Mesenchymal stem cell (in vitro differentiated cells and primary cell): ENCODE measurements at regions not wholly inside any gene's neighbourhood (a gene's known extent, or its start where the extent isn't known, plus 50 kb on each side); places are given as distances from the start of the nearest gene placed in this dataset.

Experiments used
- DNase-seq: peaks from one replicate; pipeline ENCODE4 v3.0.0-alpha.2; 2013
- H2AFZ ChIP-seq: one replicate; pipeline ENCODE4 v1.6.1; 2013; ENCODE audit warnings: low read depth, mild to moderate bottlenecking, control low read depth, inconsistent platforms, low read length, moderate library complexity
- H2AK5ac ChIP-seq: 2 replicates; pipeline ENCODE4 v1.6.1; 2013; ENCODE audit warnings: low read length, moderate library complexity, mild to moderate bottlenecking, inconsistent platforms; ENCODE audit not compliant: severe bottlenecking
- H2BK120ac ChIP-seq: one replicate; pipeline ENCODE4 v1.6.1; 2013; ENCODE audit warnings: low read depth, mild to moderate bottlenecking, inconsistent platforms, low read length, moderate library complexity
- H2BK12ac ChIP-seq, 2 experiments: one replicate each; pipeline ENCODE4 v1.6.1; 2013; ENCODE audit warnings: inconsistent platforms in 2 of 2, low read length in 2 of 2, mild to moderate bottlenecking in 2 of 2, moderate library complexity in 2 of 2, control low read depth in 1 of 2
- H2BK15ac ChIP-seq: one replicate; pipeline ENCODE4 v1.6.1; 2013; ENCODE audit warnings: mild to moderate bottlenecking, low read depth, inconsistent platforms; ENCODE audit not compliant: poor library complexity, severe bottlenecking
- H2BK5ac ChIP-seq: 2 replicates; pipeline ENCODE4 v1.6.1; 2013; ENCODE audit warnings: low read depth, mild to moderate bottlenecking, low read length, control low read depth, inconsistent platforms; ENCODE audit not compliant: poor library complexity, severe bottlenecking
- H3K14ac ChIP-seq, 2 experiments: one replicate each; pipeline ENCODE4 v1.6.1; 2013; ENCODE audit warnings: inconsistent platforms in 2 of 2, low read length in 2 of 2, control low read depth in 1 of 2, mild to moderate bottlenecking in 1 of 2, moderate library complexity in 1 of 2
- H3K18ac ChIP-seq, 2 experiments: one replicate each; pipeline ENCODE4 v1.6.1; 2013; ENCODE audit warnings: inconsistent platforms in 2 of 2, low read length in 2 of 2, control low read depth in 1 of 2, low read depth in 1 of 2, mild to moderate bottlenecking in 1 of 2
- H3K23ac ChIP-seq, 2 experiments: one replicate each; pipeline ENCODE4 v1.6.1; 2013; ENCODE audit warnings: inconsistent platforms in 2 of 2, low read length in 2 of 2, mild to moderate bottlenecking in 2 of 2, moderate library complexity in 2 of 2, control low read depth in 1 of 2
- H3K27ac ChIP-seq: 2 replicates; pipeline ENCODE4 v1.5.1; 2013; ENCODE audit warnings: mild to moderate bottlenecking, moderate library complexity, low read length, control low read depth, inconsistent platforms; ENCODE audit not compliant: poor library complexity, severe bottlenecking
- H3K27me3 ChIP-seq, 2 experiments: 2 replicates each; pipeline versions ENCODE4 v1.6.1 to v1.7.0; 2013; ENCODE audit warnings: low read length in 2 of 2, mild to moderate bottlenecking in 2 of 2, moderate library complexity in 2 of 2, control low read depth in 1 of 2, inconsistent platforms in 1 of 2; ENCODE audit not compliant: control insufficient read depth in 1 of 2, insufficient read depth in 1 of 2
- H3K36me3 ChIP-seq, 2 experiments: 2 replicates each; pipeline versions ENCODE4 v1.6.1 to v1.7.0; 2013; ENCODE audit warnings: low read length in 2 of 2, control low read depth in 1 of 2, inconsistent platforms in 1 of 2, low read depth in 1 of 2, mild to moderate bottlenecking in 1 of 2; ENCODE audit not compliant: insufficient read depth in 2 of 2, control insufficient read depth in 1 of 2
- H3K4ac ChIP-seq, 2 experiments: one replicate each; pipeline ENCODE4 v1.6.1; 2013; ENCODE audit warnings: inconsistent platforms in 2 of 2, low read length in 2 of 2, mild to moderate bottlenecking in 2 of 2, moderate library complexity in 2 of 2, control low read depth in 1 of 2, low read depth in 1 of 2
- H3K4me1 ChIP-seq: 2 replicates; pipeline ENCODE4 v1.6.1; 2013; ENCODE audit warnings: low read depth, low read length, control low read depth; ENCODE audit not compliant: control insufficient read depth, insufficient read depth
- H3K4me2 ChIP-seq: 2 replicates; pipeline ENCODE4 v1.6.1; 2013; ENCODE audit warnings: low read length, mild to moderate bottlenecking, inconsistent platforms; ENCODE audit not compliant: poor library complexity, severe bottlenecking
- H3K4me3 ChIP-seq, 2 experiments: 2 replicates each; pipeline versions ENCODE4 v1.5.1 to v1.7.0; 2013; ENCODE audit warnings: low read length in 2 of 2, mild to moderate bottlenecking in 2 of 2, control low read depth in 1 of 2, low read depth in 1 of 2; ENCODE audit not compliant: insufficient read depth in 1 of 2
- H3K79me1 ChIP-seq: replicated peaks from 2 replicates; pipeline ENCODE4 v1.6.1; 2013; ENCODE audit warnings: mild to moderate bottlenecking, control low read depth, low read length, inconsistent platforms; ENCODE audit not compliant: poor library complexity, severe bottlenecking
- H3K9ac ChIP-seq: 2 replicates; pipeline ENCODE4 v1.7.0; 2013; ENCODE audit warnings: mild to moderate bottlenecking, low read length, moderate library complexity
- H3K9me3 ChIP-seq: 2 replicates; pipeline ENCODE4 v1.7.0; 2013; ENCODE audit warnings: mild to moderate bottlenecking, low read length; ENCODE audit not compliant: control insufficient read depth
- H4K8ac ChIP-seq: one replicate; pipeline ENCODE4 v1.6.1; 2013; ENCODE audit warnings: inconsistent platforms, mild to moderate bottlenecking, low read length, moderate library complexity
- H4K91ac ChIP-seq: one replicate; pipeline ENCODE4 v1.6.1; 2013; ENCODE audit warnings: mild to moderate bottlenecking, low read length, inconsistent platforms
- WGBS: methylation state at CpG from one replicate; pipeline ENCODE4 v1.1.7; 2013; ENCODE audit warnings: mixed read lengths; 5-methylcytosine and 5-hydroxymethylcytosine counted together

- H4K8ac ChIP-seq, result no peak overlapping the region
- H3K23ac ChIP-seq, result no peak overlapping the region
- H3K27ac ChIP-seq, result no peak overlapping the region
- no peak overlapping the region for H3K4me3 ChIP-seq
- H3K4me1 ChIP-seq, result no peaks in the 10 kb centered on the region
- peaks cover 0 to 41% of the 10 kb centered on the region in 2 experiments for H3K27me3 ChIP-seq
- H2BK120ac ChIP-seq, result no peak overlapping the region
- DNase-seq, result no peak
- no peak overlapping the region for H2BK5ac ChIP-seq
- no peak overlapping the region for H4K91ac ChIP-seq
- no peak overlapping the region for H2BK12ac ChIP-seq
- H2BK15ac ChIP-seq, result no peak overlapping the region
- H3K9me3 ChIP-seq, result no peaks in the 10 kb centered on the region
- no peaks in the 10 kb centered on the region for H3K79me1 ChIP-seq
- WGBS, result 80% methylated on average over 6 of the region's 6 CpGs
- H3K18ac ChIP-seq, result no peak overlapping the region
- no peak overlapping the region for H3K4me2 ChIP-seq
- H3K14ac ChIP-seq, result no peak overlapping the region
- no peak overlapping the region for H2AFZ ChIP-seq
- H3K4ac ChIP-seq, result no peak overlapping the region
- H3K9ac ChIP-seq, result no peak overlapping the region
- H3K36me3 ChIP-seq, result no peaks in the 10 kb centered on the region
- H2AK5ac ChIP-seq, result no peak overlapping the region
Observed at GRCh38 chr5:135670588-135670987, 91.8 kb upstream of the CXCL14 start.

- Histone ChIP-seq H3K23ac (no peak overlapping the region), H3K18ac (peak overlapping the region in 1 of 2 experiments; percentile 11), H3K79me1 (no peaks in the 10 kb centered on the region), H3K4ac (no peak overlapping the region), H2BK12ac (no peak overlapping the region), H3K14ac (no peak overlapping the region), H3K27me3 (peaks cover 0 to 41% of the 10 kb centered on the region in 2 experiments), H2AFZ (no peak overlapping the region), H2AK5ac (no peak overlapping the region), H4K91ac (no peak overlapping the region), H3K4me3 (no peak overlapping the region), H3K9me3 (no peaks in the 10 kb centered on the region), H3K27ac (no peak overlapping the region), H3K4me2 (no peak overlapping the region), H3K4me1 (no peaks in the 10 kb centered on the region), H3K9ac (no peak overlapping the region), H2BK15ac (no peak overlapping the region), H4K8ac (no peak overlapping the region), H3K36me3 (no peaks in the 10 kb centered on the region), H2BK5ac (no peak overlapping the region), H2BK120ac (no peak overlapping the region)
- 38% methylated on average over 2 of the region's 2 CpGs for WGBS
- DNase-seq, result no peak
Observed at GRCh38 chr5:135669416-135669815, 90.6 kb upstream of the CXCL14 start.

- Histone ChIP-seq H3K9ac (no peak overlapping the region), H3K4me1 (no peaks in the 10 kb centered on the region), H3K27ac (no peak overlapping the region), H3K79me1 (no peaks in the 10 kb centered on the region), H3K36me3 (no peaks in the 10 kb centered on the region), H3K4ac (no peak overlapping the region), H2BK15ac (no peak overlapping the region), H2AK5ac (no peak overlapping the region), H2BK5ac (no peak overlapping the region), H3K14ac (no peak overlapping the region), H2BK120ac (no peak overlapping the region), H3K4me3 (no peak overlapping the region), H3K27me3 (peaks cover 0 to 48% of the 10 kb centered on the region in 2 experiments), H4K91ac (no peak overlapping the region), H3K4me2 (no peak overlapping the region), H3K9me3 (no peaks in the 10 kb centered on the region), H4K8ac (no peak overlapping the region), H2AFZ (no peak overlapping the region), H3K23ac (no peak overlapping the region), H2BK12ac (no peak overlapping the region), H3K18ac (no peak overlapping the region)
- WGBS, result 90% methylated on average over 2 of the region's 2 CpGs
- no peak for DNase-seq
Observed at GRCh38 chr5:135667673-135668072, 88.9 kb upstream of the CXCL14 start.

GRCh38 chr5:135667204-135667603, 88.4 kb upstream of the CXCL14 start:
- Histone ChIP-seq H3K18ac (no peak overlapping the region), H3K23ac (no peak overlapping the region), H2BK5ac (no peak overlapping the region), H2AK5ac (no peak overlapping the region), H3K4ac (no peak overlapping the region), H3K9me3 (no peaks in the 10 kb centered on the region), H3K4me1 (no peaks in the 10 kb centered on the region), H3K27me3 (peaks cover 0 to 52% of the 10 kb centered on the region in 2 experiments), H3K27ac (no peak overlapping the region), H3K4me3 (no peak overlapping the region), H3K9ac (no peak overlapping the region), H3K36me3 (no peaks in the 10 kb centered on the region), H3K14ac (no peak overlapping the region), H2BK15ac (no peak overlapping the region), H4K91ac (no peak overlapping the region), H3K4me2 (no peak overlapping the region), H4K8ac (no peak overlapping the region), H2BK12ac (no peak overlapping the region), H2BK120ac (no peak overlapping the region), H3K79me1 (no peaks in the 10 kb centered on the region), H2AFZ (no peak overlapping the region)
- no peak for DNase-seq
- WGBS, result 78% methylated on average over 3 of the region's 3 CpGs
